ENCODE measurements at regions not wholly inside any gene's neighbourhood (a gene's known extent, or its start where the extent isn't known, plus 50 kb on each side); places are given as distances from the start of the nearest gene placed in this dataset. TPM values are rescaled to one million over a fixed set of nuclear protein-coding genes. Genes with fewer than 3 reads are reported as not detected.

DNA sequence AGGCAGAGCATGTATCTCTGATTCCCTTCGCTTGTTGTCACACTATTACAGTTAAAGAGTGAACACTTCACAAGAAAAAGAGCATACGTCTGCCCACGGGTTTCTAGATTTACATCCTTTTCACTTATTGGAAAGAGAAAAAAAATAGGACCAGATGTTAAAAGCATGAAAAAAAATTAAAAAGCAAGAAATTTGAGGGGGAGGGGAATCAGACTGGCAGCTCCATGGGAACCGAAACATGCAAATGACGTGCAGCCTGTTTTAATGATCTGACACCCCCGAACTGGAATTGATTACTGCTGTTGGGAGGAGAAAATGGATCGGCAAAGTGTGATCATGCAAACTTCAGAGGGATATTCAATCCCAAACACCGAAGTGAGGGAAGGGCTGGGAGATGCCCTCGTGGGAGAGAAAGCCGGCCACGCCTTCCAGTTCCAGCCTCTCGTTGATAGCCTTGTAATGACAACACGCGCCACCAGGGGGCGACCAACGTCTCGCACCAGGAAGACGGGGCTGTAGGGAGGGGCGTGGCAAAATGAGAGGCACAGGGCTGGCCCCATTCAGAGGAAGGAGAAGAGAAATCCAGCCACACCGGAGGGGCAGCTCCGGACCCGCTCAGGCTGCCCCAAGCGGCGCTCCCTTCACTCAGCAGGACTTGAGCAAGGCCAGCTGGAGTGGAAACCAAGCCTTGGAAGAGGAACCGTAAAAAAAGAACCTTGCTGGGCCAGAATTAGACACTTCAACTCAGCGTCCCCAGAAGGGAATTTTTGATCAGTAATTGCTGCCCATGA lies 53.8 kb upstream of the SYT13 start:
- TF ChIP-seq CTCF (IDR thresholded peaks at IDR 0.05): peak in 2 of 3 donors; percentile 77 to 81
- DNase-seq (ENCODE audit: low spot score) (peak; percentile 99), ATAC-seq (ENCODE audit: low FRiP score) (peak; percentile 85)

GRCh38 chr11:45337583-45338360 lies 51.6 kb upstream of the SYT13 start:
- TF ChIP-seq CTCF (IDR thresholded peaks at IDR 0.05): no peak

GRCh38 chr11:45336136-45336535 lies 50.0 kb upstream of the SYT13 start:
- ATAC-seq (ENCODE audit: low FRiP score) (no peak), DNase-seq (ENCODE audit: low spot score) (no peak)
- TF ChIP-seq CTCF (IDR thresholded peaks at IDR 0.05): no peak

More at GRCh38 chr11:45337583-45338360, 51.6 kb upstream of the SYT13 start:
- ATAC-seq (ENCODE audit: low FRiP score): no peak
- no peak for DNase-seq (ENCODE audit: low spot score)

Small RNA genes in the stretch of these regions (small RNA-seq; reads per million reads assigned to genes)
- gene AC103855.4: not detected

Data from omental fat pad (tissue), 3 donors.